NT2/D1 (cell line): ENCODE measurements at regions not wholly inside any gene's neighbourhood (a gene's known extent, or its start where the extent isn't known, plus 50 kb on each side); places are given as distances from the start of the nearest gene placed in this dataset.

Experiments used
- SUZ12 ChIP-seq: IDR thresholded peaks from 2 replicates; pipeline ENCODE4 v1.6.1; 2011; ENCODE audit not compliant: insufficient read length, insufficient read depth; ENCODE audit errors: extremely low read depth
- YY1 ChIP-seq: IDR thresholded peaks from 2 replicates; pipeline ENCODE4 v1.6.1; 2011; ENCODE audit not compliant: insufficient read length, insufficient read depth

GRCh38 chr4:159024828-159025227 is 78.1 kb upstream of the RAPGEF2 start:
- TF ChIP-seq SUZ12 (no peak), YY1 (no peak)
